Fibroblast of skin of scalp (primary cell): ENCODE measurements at regions not wholly inside any gene's neighbourhood (a gene's known extent, or its start where the extent isn't known, plus 50 kb on each side); places are given as distances from the start of the nearest gene placed in this dataset.
A peak's percentile ranks its signal among the peaks of the same experiment; 100 is the strongest.
"Not testable (repeated sequence)": the region's sequence is repeated elsewhere in the genome, so short reads cannot be mapped to it uniquely, and the experiment has no call there.

Source experiments
- DNase-seq: peaks from one replicate; pipeline ENCODE4 v3.0.0-alpha.2; 2013

- no peak for DNase-seq
Measured at GRCh38 chr16:60485872-60486489, 1550.3 kb downstream of the CDH8 start.

DNA sequence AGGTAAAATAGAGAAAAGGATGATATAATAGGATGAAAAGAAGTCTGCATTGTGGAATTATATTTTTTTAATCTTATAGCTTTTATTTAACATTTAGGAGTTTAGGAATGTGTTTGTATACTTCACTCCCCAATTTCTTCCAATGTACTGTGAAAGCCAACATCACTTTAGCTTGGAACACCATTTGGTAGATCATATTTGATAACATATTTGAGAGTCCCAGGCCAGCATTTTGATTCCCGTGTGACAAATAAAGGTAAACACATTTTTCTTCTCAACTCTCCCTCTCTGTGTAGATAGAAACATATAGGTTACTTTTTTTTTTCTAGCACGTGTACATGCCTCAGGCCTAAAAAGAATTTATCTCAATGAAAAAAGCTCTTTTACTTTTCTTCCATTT, 1551.3 kb downstream of the CDH8 start:
- no peak for DNase-seq

- no peak for DNase-seq
Measured at GRCh38 chr16:60481591-60481990, 1554.6 kb downstream of the CDH8 start.

DNA sequence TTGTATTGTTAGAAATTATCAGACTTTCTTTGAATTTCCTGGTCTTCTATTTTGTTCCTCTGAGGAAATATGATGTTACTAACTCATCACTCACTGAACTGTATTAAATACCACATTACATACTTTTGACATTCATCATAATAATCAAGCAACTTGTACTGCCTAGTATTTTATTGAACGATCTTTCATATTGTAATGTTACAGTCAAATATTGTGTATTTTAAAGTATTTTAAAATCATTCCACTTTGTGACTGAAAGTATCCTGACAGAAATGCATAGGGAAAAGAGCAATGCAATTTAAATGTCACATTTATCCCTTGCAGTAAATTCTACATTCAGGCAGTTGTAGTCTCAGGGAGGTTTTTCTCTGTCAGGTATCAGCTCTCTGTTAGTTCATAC, 1557.4 kb downstream of the CDH8 start:
- no peak for DNase-seq

- no peak for DNase-seq
Measured at GRCh38 chr16:60463986-60464385, 1572.3 kb downstream of the CDH8 start.

- DNase-seq = peak; percentile 73
Measured at GRCh38 chr16:60459463-60459862, 1576.8 kb downstream of the CDH8 start.

DNA sequence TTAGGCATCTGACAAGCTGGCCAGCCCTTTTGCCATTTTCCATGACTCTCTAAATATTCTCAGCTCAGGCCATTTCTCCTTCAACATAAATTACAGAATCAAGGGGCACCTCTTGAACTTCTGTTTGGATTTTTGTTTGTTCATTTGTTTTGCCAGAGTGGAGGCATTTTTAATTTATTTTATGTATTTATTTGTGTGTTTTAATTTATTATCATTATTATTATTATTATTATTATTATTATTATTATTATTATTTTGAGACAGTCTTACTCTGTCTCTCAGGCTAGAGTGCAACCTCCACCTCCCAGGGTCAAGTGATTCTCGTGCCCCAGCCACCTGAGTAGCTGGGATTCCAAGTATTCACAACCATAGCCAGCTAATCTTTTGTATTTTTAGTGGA, 1578.0 kb downstream of the CDH8 start:
- DNase-seq = no peak

DNA sequence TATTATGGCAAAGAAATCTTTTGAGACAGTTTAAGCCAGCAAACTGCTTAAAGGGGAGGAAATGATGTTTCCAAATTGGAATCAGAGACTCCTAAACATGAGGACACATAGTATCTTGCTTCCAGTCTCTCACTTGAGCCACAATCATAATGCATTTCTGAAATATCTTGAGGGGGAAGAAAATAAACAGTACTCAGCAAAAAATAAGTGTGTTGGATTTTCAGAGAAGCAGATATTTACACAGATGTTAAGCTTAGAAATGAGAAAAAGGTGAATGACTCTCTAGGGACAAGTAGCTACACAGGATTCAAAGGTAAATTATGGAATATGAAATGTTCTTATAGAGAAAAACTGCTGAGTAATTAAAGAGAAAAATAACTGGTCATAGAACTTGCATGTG, 1583.6 kb downstream of the CDH8 start:
- DNase-seq = no peak

DNA sequence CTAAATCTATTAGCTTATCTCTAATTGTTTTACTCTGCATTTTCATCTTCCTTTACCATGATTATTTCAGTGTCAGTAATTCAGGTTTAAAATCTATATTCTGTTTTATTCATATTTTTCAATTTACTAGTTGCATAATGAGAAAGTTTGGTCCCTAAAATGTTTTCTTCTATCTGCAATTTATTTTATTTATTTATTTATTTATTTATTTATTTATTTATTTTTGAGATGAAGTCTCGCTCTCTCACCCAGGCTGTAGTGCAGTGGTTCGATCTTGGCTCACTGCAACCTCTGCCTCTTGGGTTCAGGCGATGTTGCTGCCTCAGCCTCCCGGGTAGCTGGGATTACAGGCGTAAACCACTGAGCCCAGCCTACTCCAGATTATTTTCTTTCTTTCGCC, 1597.3 kb downstream of the CDH8 start:
- DNase-seq = no peak

DNA sequence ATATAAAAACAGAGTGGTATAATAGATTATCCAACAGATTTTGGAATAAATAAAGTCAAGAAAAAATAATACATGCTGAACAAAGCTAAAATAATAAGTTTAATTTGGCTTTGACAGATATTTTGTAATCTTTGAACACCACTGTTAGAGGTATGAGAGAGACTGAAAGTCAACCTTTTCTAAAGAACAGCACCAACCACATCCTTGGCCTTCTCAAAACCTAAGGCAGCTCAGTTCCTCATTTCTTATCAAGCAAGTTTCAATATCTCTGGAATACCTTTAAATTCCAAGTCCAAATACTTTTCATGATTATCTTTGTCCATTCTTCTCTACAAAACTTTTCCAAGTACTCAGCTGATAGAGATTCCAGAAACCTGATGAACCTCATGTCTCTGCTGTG, 1603.8 kb downstream of the CDH8 start:
- DNase-seq = no peak

- DNase-seq = no peak
Measured at GRCh38 chr16:60419859-60420258, 1616.4 kb downstream of the CDH8 start.

GRCh38 chr16:60414613-60415012, 1621.6 kb downstream of the CDH8 start:
- DNase-seq = no peak

DNA sequence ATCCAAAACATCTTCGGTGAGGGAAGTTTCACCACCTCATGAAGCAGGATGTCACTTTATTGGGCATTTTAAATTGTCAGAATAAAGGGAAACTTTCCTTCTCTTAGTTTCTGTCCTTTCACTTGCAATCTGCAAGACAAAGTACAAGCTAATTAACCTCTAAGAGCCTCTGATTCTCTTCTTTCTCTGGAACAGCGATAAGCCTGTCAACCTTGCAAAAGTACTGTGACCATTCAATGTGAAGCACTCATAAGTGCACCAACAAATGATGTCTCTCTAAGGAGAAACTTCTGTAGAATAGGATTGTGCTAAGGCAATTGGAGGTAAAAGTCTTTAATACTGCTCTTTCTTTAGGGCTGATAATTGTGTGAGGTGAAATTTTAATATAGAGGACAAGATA, 1622.3 kb downstream of the CDH8 start:
- no peak for DNase-seq

DNA sequence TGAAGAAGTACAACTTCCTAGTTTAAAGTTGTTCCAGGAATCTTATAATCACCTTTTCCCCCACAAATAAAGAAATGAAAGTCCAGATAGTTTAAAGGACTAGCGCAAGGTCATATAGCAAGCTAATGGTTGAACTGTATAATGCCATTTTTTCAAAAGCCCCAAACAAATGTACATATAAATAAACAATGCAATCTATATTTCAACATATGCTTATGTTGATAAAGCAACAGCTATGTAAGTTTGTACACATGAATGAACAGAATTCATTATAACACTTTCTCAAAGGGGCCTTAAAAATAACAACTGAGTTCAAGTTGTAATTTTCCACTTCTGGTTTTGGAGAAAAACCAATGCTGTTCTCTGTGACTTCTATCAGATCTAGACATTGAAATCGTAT, 1628.6 kb downstream of the CDH8 start:
- DNase-seq = no peak

GRCh38 chr16:60407034-60407433, 1629.2 kb downstream of the CDH8 start:
- DNase-seq = no peak

DNA sequence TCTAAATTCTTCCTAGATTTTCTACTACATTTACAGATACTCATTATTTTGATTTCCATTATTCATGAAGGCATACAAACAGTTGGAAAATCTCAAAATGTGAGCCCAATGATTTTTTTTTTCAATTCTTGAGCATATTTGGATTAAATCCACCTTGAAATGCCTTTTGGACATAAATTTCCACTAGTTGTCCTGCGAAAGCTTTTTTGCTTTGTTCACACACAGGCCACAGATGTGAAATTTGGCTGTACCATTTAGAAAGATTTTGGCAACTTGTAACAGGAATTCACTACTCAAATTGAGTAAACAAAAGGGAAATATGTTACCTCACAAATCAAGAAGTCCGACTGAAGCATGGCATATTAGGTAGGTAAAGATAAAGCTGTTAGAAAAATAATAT, 1631.0 kb downstream of the CDH8 start:
- DNase-seq = no peak

GRCh38 chr16:60404401-60404800, 1631.8 kb downstream of the CDH8 start:
- peak; percentile 65 for DNase-seq

- DNase-seq = not testable (repeated sequence)
Measured at GRCh38 chr16:60402941-60403340, 1633.3 kb downstream of the CDH8 start.

- DNase-seq = no peak
Measured at GRCh38 chr16:60392380-60392779, 1643.9 kb downstream of the CDH8 start.

DNA sequence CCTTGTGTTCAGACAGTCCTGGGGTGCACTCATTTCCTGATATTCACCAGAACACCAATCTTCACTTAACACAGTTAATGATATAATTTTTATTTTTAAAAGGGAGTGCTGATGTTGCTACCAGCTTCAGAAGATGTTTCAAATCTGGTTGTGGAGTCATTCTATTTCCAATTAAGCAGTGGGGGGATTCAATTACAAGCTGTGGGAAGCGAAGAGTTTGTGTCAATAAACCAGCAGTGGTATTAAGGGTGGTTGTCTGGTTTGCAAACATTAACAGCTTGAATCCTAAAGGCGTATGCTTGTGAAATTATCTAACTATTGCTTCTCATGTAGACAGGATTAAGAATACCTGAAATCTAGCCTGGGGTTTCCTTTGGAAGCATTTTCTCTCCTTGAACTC, 1637.5 kb upstream of the GOT2 start:
- no peak for DNase-seq

- no peak for DNase-seq
Measured at GRCh38 chr16:60367739-60368138, 1633.6 kb upstream of the GOT2 start.

DNA sequence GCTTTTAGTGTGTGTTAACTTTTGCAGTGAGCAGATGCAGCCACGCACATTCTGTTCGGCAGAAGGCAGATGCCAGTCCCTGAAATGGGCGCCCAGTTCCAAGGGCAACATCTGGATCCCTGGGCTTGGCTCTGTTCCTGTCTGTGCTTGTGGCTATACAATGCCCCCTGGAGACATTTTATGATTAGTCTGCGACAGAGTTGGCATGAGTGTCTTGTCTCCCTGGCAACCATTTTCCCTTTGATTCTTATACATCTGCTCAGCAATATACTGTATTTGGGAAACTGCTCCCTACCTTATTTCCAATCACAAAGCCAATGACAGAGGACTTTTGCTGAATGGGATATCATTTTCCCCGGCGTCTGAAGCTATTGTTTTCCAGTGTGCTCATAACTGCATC, 1629.5 kb upstream of the GOT2 start:
- DNase-seq = peak; percentile 2

- DNase-seq = not testable (repeated sequence)
Measured at GRCh38 chr16:60359866-60360265, 1625.8 kb upstream of the GOT2 start.

DNA sequence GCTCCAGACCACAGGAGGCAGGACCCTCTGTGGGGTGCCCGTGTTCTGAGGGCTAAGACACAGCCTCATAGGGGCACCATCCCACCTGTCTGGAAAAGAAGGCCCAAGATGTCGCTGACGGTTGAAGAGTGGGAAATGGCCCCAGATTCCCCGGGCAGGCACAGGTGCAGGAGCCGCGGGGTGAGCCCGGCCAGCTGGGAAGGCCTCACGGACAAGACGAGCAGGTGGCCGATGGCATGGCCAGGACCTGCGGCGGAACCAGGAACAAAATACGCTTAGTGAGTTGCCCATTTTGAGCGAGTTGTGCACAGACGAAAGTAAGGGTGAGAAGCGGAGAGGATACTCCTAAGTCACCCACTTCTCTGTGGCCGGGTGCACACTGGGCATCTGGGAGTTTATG, 1625.3 kb upstream of the GOT2 start:
- not testable (repeated sequence) for DNase-seq

DNA sequence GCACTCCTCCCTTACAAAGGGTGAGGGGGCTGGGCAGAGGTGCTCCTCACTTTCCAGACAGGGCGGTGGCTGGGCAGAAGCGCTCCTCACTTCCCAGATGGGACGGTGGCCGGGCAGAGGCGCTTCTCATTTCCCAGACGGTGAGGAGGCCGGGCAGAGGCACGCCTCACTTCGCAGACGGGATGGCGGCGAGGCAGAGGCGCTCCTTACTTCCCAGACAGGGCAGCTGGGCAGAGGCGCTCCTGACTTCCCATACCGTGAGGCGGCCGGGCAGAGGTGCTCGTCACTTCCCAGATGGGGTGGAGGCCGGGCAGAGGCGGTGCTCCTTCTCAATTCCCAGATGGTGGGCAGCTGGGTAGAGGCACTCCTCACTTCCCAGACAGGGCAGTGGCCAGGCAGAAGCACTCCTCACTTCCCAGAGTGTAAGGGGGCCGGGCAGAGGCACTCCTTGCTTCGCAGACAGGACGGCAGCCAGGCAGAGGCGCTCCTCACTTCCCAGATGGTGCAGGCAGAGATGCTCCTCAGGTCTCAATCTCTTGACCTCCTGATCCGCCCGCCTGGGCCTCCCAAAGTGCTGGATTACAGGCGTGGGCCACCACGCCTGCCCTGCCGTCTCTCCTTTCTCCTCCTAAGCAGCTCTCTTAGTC, 1623.9 kb upstream of the GOT2 start:
- DNase-seq = not testable (repeated sequence)
